Left lung (tissue), 4 donors: ENCODE measurements at regions not wholly inside any gene's neighbourhood (a gene's known extent, or its start where the extent isn't known, plus 50 kb on each side); places are given as distances from the start of the nearest gene placed in this dataset.

Experiments
- ATAC-seq: fragments of 200-7000 bp; cut with Tn5 transposase; one replicate; pipeline ENCODE4 v1.9.1; 2020; ENCODE audit warnings: moderate library complexity
- DNase-seq, 4 donors: peaks; one replicate each; pipeline ENCODE4 v3.0.0-alpha.2; 2013 to 2020
- H3K27ac ChIP-seq, 2 donors: fragments of 200-600 bp; sonication (generic) in 1 of 2; one replicate each; pipeline versions ENCODE4 v1.5.0 to v1.8.0; 2020 to 2021
- H3K27me3 ChIP-seq, 2 donors: fragments of 200-600 bp; sonication (generic) in 1 of 2; one replicate each; pipeline versions ENCODE4 v1.5.0 to v1.8.0; 2020 to 2021
- H3K36me3 ChIP-seq, 2 donors: fragments of 200-600 bp; sonication (generic) in 1 of 2; one replicate each; pipeline versions ENCODE4 v1.5.0 to v1.8.0; 2020 to 2021
- H3K4me1 ChIP-seq, 2 donors: fragments of 200-600 bp; one replicate each; pipeline ENCODE4 v1.8.0; 2021
- H3K4me3 ChIP-seq, 2 donors: fragments of 200-600 bp; sonication (generic) in 1 of 2; one replicate each; pipeline versions ENCODE4 v1.5.0 to v1.8.0; 2020 to 2021; ENCODE audit warnings: mild to moderate bottlenecking in 1 of 2
- H3K9me3 ChIP-seq, 2 donors: fragments of 200-600 bp; sonication (generic) in 1 of 2; one replicate each; pipeline versions ENCODE4 v1.5.0 to v1.8.0; 2020 to 2021
- intact Hi-C, 2 donors: fragments of 100-400 bp; cut with DNase I; formaldehyde crosslinking; loops; one replicate each; pipeline versions ENCODE4 v1.11.2 to v1.14.2; 2022
- TF ChIP-seq, protein P1 (sequence below), 2 donors: fragments of 200-600 bp; sonication (generic) in 1 of 2; IDR thresholded peaks; one replicate each; pipeline versions ENCODE4 v1.5.0 to v1.8.0; 2021; ENCODE audit warnings: antibody characterized with exemption in 2 of 2
- donor health status: DM: no; HTN: yes; CAD: no.
- donor health status: DM: no; HTN: no; CAD: no.

DNA sequence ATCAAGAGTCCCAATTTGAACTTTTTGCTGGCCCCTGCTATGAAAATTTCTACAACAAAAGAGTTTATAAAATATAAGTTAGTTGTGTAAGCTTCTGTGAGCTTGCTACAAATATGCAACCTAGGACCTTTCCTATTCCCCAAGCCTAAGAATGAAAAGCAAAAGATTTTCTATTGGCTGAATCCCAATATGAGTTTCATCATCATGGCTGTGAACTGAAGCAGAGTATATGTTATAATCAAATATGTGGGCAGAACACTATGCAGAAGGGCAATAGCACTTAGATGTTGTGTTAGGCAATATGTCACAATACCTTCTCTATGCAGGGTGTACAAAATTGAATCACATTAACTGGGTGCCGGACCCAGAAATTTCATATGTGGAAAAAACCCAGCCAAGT, 1018.3 kb upstream of the AMELY start:
- intact Hi-C loops: no loop called here
- H3K4me1 ChIP-seq: no peaks in the 10 kb centered on the region
- no peak overlapping the region for H3K27ac ChIP-seq
- ATAC-seq (no peak), DNase-seq (peak in 1 of 4 donors; percentile 51)
- H3K9me3 ChIP-seq: no peaks in the 10 kb centered on the region
- TF ChIP-seq, protein P1, sequence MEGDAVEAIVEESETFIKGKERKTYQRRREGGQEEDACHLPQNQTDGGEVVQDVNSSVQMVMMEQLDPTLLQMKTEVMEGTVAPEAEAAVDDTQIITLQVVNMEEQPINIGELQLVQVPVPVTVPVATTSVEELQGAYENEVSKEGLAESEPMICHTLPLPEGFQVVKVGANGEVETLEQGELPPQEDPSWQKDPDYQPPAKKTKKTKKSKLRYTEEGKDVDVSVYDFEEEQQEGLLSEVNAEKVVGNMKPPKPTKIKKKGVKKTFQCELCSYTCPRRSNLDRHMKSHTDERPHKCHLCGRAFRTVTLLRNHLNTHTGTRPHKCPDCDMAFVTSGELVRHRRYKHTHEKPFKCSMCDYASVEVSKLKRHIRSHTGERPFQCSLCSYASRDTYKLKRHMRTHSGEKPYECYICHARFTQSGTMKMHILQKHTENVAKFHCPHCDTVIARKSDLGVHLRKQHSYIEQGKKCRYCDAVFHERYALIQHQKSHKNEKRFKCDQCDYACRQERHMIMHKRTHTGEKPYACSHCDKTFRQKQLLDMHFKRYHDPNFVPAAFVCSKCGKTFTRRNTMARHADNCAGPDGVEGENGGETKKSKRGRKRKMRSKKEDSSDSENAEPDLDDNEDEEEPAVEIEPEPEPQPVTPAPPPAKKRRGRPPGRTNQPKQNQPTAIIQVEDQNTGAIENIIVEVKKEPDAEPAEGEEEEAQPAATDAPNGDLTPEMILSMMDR (IDR thresholded peaks at IDR 0.05): no peak
- no peak overlapping the region for H3K4me3 ChIP-seq
- no peaks in the 10 kb centered on the region for H3K36me3 ChIP-seq
- H3K27me3 ChIP-seq: no peaks in the 10 kb centered on the region

- intact Hi-C loops: no loop called here
- Histone ChIP-seq H3K9me3 (no peaks in the 10 kb centered on the region), H3K4me1 (no peaks in the 10 kb centered on the region), H3K27me3 (no peaks in the 10 kb centered on the region), H3K27ac (no peak overlapping the region), H3K4me3 (no peak overlapping the region), H3K36me3 (no peaks in the 10 kb centered on the region)
- DNase-seq (no peak), ATAC-seq (no peak)
- TF ChIP-seq, protein P1 (IDR thresholded peaks at IDR 0.05): no peak
Measured at GRCh38 chrY:7924059-7924458, 1012.5 kb upstream of the AMELY start.

GRCh38 chrY:7923476-7924017, 1012.0 kb upstream of the AMELY start:
- no peaks in the 10 kb centered on the region for H3K36me3 ChIP-seq
- intact Hi-C loops: no loop called here

DNA sequence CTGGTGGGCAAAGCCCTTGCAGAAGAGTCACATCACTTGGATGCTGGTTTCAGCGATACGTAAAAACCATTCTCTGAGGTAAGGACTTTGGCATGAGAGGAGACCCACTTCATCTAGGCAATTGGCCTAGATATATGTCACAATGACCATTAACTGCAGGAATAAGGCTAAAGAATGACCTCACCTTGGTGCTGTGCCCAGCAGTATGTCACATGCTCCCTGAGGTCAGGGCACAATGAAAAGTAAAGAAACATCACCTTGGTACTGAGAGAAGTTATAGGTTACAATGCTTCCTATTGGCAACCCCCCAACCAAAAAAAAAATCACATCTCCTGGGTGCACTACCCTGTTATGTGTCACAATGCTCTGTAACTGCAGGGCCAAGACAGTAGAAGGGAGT, 1008.8 kb upstream of the AMELY start:
- no peak for DNase-seq
- intact Hi-C loops: no loop called here
- no peak overlapping the region for H3K4me3 ChIP-seq
- no peak for ATAC-seq
- TF ChIP-seq, protein P1 (IDR thresholded peaks at IDR 0.05): no peak
- no peaks in the 10 kb centered on the region for H3K4me1 ChIP-seq
- no peaks in the 10 kb centered on the region for H3K36me3 ChIP-seq
- no peaks in the 10 kb centered on the region for H3K27me3 ChIP-seq
- H3K27ac ChIP-seq: no peak overlapping the region
- H3K9me3 ChIP-seq: no peaks in the 10 kb centered on the region

More at GRCh38 chrY:7923476-7924017, 1012.0 kb upstream of the AMELY start:
- Histone ChIP-seq H3K9me3 (no peaks in the 10 kb centered on the region), H3K4me3 (no peak overlapping the region), H3K27ac (no peak overlapping the region), H3K4me1 (no peaks in the 10 kb centered on the region), H3K27me3 (no peaks in the 10 kb centered on the region)
- ATAC-seq (no peak), DNase-seq (no peak)
- TF ChIP-seq, protein P1 (IDR thresholded peaks at IDR 0.05): no peak

DNA sequence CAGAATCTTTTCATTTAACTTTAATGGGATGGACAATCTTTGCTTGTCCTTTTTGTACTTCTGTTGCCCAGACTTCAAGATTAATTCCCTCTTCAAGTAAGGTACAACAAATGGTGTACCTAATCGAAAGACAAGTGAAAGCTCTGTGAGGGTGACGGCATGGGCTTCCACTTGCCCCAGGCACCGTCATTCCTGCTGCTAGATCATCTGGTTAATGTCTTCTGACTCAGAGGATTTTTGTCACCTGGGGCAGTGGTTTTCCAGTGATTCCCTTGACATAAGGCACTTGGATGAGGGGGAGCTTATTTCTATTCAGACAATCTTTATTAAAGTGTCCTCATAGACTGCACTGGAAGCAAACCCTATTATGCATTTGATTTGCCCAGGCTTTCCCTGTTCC, 977.0 kb upstream of the AMELY start:
- TF ChIP-seq, protein P1 (IDR thresholded peaks at IDR 0.05): no peak
- Histone ChIP-seq H3K4me1 (no peaks in the 10 kb centered on the region), H3K27me3 (no peaks in the 10 kb centered on the region), H3K27ac (no peak overlapping the region), H3K36me3 (no peaks in the 10 kb centered on the region), H3K9me3 (no peaks in the 10 kb centered on the region), H3K4me3 (no peak overlapping the region)
- intact Hi-C loops: no loop called here
- ATAC-seq (no peak), DNase-seq (no peak)
